ENCODE measurements at regions not wholly inside any gene's neighbourhood (a gene's known extent, or its start where the extent isn't known, plus 50 kb on each side); places are given as distances from the start of the nearest gene placed in this dataset.
"Not testable (repeated sequence)": the region's sequence is repeated elsewhere in the genome, so short reads cannot be mapped to it uniquely, and the experiment has no call there.

DNA sequence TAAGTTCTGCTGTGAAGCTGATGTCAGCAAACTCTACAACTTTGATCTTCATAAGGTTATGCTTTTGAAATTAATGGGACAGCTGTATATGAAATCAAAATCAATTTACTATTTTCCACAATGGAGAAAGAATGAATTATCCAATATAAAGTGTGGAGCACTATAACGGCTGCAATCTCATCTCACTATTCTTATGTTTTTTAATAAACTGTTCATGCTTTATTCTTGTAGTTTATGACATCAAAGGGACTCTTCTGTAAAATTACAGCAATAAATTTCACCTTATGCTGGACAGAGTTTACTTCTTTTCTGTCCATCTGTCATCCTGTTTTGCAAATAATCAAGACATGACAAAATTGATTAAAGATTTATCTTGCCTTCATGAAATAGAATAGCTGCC is 192.5 kb downstream of the TECRL start:
- no peak for DNase-seq

DNA sequence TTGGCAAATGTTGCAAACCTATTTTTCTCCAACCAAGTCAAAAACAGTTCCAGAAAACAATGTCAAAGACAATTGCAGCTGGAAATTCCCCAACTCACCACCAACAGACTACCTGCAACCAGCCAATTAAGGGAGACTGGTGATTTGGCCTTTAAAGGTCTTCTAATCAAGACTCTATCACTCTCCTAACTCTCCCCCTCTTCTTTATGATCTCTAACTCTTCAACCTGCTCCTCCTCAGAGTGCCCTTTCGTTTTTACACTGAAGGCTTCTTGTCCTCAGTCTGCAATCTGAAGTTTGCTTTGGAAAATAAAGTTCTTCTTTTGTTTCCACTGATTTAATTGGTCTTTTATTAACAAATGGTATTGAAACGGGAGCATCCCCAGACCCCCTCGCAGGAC is 203.9 kb downstream of the TECRL start:
- no peak for DNase-seq

DNA sequence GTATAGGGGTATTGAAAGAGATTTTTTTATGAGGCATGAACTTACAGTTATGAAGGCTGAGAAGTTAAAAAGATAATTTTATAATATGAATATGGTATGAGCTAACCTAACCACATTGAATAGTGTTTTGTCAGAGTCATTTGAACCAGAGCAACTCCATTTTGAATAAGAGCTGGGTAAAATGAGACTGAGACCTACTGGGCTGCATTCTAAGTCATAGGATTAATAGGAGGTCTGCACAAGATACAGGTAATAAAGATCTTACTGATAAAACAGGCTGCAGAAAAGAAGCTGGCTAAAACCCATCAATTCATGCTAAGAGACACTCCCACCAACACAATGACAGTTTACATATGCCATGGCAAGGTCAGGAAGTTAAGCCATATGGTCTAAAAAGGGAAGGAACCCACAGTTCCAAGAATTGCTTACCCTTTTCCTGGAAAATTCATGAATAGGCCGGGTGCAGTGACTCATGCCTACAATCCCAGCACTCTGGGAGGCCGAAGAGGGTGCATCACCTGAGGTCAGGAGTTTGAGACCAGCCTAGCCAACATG is 209.2 kb downstream of the TECRL start:
- DNase-seq, result no peak

DNA sequence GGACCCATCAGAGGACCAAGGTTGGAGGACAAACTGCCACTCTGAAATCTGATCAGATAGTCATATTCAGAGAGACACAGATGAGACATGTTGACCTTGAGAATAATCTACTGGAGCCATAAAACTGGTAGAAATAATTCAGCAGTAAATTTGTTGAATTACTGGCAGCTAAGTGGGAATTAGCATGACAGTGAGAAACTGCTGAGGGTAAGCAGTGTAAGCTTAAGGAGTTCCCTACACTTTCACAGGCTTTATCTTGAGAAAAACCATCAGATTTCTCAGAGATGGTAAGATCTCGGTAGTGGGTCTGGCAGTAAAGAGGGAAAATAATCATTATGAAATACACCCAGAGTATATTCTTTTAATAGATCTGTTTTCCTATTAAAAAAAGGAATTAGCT is 213.7 kb downstream of the TECRL start:
- DNase-seq, result no peak

DNA sequence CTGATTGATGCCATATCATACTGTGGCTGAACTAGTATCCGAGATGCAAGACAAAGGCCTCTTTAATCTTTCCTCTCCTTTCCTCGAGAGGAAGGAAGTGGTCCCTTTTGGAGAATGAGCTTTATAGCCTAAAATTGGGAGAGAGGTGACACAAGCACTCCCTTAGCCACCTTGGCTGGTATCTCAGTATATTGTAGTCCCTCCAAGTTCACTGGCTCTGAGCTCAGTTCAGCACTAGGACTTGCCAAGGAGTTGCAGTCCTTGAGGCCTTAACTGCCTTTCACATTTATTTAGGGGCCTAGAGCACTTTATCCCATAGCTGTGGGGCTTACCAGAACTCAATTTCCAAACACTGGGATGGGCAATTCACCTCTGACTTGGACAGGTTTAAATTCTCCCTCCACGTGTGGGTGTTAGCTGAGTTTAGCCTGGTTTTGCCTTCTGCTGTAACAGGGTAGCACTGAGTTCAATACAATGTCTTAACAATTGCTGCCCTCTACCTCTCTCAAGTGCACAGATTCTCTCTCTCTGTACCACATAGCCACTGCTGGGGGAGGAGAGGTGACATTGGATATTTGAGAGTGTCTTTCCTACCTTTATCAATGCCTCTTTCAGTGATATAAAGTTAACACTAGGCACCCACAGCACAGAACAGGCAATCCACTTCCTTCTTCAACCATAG is 216.4 kb downstream of the TECRL start:
- DNase-seq, result no peak

DNA sequence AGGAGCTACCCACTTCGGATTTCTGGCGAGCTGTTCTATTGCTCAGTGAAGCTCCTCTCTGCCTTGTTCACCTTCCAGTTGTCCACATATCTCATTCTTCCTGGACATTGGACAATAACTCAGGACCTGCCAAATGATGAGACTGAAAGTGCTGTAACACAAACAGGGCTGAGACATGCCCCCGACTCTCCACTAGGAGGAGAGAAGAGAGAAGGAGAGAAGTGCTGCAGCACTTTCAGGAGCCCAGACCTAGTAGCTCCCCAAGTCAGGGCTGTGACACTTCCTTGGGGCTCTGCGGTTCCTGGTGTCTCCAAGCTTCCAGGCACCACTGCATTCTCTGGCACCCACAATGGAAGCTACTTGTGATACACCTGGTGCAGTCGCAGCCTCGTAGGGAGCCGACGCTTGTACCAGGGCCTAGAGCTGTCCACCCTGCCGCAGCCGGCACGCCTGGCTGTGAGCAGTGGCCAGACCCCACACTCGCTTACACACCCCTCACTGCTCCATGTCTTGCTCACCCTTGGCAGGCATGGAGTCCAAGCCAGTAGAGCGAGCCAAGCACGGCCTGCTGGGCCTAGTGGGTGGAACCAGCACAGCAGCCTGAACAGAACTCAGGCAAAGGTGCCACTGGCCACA is 234.9 kb downstream of the TECRL start:
- DNase-seq, result no peak

DNA sequence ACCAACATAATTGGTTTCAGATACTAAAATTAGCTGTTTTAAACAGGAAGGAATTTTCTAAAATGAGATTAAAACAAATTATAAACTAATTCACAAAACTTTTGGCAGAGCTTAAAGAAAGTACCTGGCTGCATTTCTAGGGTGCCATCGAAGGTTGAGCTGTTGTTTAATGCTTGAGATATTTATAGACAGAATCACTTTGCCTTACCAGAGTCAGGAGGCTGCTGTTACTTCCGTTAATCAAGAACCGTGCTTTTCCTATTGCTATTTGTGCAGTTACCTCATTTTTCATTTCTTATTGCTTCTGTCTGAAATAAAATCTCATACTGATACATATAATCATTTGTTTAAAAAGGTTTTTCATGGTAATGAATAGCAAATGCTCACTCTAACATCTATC is 242.9 kb downstream of the TECRL start:
- DNase-seq, result no peak

DNA sequence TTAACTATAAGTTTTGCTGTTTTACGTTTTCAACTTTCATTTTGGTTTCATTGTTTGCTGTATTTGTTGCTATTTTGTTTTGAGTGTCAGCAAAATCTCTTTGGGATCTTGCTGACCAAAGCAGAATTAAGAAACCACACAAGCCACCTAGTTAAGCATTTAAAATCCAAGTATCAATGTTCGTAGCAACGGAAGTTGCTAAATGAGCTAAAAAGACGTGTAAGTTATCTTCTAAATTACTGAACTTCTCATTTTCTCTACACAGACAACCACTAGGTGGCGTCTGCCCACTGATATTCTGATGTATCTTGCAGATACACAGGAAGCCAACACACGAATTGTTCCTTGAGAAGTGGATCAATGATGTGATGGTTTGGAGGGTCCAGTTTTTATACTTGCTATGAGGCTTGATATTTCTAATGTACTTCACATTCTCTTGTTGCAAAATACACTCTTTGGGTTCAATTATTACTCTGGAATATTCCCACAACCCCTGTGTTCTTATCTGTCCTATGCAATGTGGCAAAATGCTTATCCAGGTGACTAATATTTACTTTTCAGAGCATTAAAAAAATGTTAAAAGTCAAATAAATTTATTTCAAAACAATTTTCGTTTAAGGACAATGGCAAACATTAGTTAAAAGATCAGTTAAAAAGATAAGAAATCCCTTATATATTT is 250.5 kb downstream of the TECRL start:
- DNase-seq, result peak; percentile 31

DNA sequence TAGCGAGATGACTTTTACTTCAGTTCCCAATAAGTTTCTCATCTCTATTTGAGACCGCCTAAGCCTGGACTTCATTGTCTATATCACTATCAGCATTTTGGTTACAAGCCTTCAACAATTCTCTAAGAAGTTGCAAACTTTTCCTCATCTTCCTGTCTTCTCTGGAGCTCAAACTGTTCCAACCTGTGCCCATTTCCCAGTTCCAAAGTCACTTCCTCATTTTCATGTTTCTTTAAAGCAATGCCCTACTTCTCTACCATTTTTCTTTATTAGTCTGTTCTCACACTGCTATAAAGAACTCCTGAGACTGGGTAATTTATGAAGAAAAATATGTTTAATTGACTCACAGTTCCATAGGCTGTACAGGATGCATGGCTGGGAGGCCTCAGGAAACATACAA is 251.9 kb downstream of the TECRL start:
- no peak for DNase-seq

DNA sequence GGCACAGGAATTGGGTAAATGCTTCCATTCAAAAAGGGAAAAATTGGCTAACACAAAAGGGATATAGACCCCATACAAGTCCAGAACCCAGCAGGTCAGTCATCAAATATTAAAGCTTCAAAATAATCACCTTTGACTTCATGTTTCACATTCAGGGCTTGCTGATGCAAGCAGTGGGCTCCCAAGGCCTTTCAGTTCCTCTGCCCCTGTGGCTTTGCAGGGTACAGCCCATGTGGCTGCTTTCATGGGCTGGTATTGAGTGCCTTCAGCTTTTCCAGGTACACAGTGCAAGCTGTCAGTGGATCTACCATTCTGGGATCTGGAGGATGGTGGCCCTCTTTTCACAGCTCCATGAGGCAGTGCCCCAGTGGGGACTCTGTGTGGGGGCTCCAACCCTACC is 253.0 kb downstream of the TECRL start:
- no peak for DNase-seq

DNA sequence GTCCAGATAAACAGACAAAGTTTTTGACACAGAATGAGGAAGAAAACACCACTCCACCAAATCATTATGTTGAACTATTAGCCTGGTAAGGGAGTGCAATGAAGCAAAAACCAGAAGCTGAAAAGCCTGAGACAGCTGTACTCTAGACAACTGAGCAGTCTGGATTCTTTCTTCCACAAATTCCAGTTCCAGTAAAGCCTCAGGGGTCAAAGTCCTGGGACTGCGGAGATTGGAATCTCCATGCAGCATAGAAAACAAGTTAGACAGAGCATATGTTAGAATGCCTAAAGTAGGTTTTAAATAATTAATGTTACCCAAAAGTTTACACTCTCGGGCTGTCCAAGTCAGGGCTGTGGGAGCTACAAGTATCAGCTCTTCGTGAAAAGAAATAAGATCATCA is 263.2 kb downstream of the TECRL start:
- no peak for DNase-seq

DNA sequence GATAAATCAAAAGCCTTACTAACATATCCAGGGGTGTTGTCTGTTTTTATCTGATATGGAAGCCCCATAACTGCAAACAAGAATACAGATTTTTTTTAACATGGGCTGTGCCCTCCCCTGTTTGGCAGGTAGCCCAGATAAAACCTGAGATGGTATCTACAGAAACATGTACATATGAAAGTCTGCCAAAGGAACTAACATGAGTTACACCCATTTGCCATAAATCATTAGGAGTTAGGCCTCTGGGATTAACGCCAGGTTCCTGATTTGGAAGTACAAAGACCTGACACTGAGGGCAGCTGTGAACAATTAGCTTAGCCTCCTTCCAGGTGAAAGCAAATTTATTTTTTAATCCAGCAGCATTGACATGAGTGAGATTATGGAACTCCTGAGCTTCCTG is 264.3 kb downstream of the TECRL start:
- peak; percentile 76 for DNase-seq

DNA sequence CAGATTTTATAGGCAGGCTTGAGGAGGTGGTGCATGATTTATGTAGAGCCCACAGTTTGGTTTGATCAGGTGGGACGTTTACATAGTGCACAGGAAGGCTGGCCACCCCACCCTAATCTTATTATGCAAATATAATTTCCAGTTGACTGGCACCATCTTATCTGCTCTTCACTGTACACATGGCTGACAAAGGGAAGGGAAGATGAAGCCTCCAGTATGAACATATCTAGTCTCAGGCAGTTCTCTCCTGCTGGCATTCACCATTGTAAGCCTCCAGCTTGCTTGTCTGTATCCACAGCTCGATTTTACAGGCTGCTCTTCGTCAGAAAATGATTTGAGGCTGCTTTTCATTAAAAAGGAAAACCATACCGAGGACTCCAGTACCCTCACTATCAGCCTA is 278.3 kb downstream of the TECRL start:
- no peak for DNase-seq

DNA sequence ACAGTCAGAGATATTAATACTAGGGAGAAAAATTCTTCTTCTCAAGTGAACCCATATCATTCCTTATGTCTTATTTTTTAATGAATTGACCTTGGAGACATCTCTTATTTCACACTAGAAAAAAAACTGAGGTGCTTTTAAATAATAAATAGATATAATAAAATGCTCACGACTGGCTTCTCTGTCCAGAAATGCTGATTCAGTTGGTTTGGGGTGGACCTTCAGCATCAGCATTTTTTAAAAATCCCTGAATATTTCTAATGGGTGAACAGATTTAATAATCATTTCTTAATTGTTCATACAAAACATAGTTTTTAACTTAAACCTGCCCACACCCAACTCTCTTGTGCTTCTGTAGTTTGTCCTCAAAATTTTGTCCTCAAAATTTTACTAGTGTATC is 283.9 kb downstream of the TECRL start:
- DNase-seq, result no peak

DNA sequence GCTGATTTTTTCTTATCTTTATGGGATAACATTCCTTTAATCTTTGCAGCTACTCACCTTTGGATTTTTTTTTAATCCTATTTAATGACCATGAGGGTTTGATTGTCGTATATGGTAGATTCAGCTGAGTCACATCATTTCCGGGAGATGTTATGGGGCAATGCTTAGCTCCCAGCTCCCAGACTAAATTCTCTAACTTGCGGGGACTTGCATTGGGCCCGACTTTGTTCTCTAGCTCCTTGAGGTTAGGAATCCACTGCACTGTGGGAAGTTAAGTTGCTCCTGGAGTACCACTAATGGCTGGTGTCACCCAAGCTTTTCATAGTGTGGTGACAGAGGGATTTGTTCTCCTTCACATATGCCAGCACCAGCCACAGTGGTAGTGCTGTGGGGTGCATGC is 287.4 kb downstream of the TECRL start:
- DNase-seq, result no peak

DNA sequence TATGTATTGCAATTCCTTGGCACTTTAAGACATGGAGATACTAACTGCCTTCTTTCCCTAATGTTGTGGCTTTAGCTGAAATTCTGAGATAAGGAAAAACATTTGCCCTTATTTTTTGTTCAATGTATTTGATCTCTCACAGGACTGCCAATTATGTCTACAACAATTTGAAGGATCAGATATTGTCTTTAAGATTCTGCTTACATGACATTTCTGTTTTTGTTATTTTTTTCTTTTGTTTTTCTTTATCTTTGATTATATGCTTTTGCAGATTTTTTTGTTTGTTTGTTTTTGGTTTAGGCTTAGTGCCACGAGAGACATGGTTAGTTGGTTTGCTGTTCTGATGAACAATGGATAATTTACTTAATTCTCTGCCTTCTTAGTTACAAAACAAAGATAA is 303.3 kb downstream of the TECRL start:
- no peak for DNase-seq

DNA sequence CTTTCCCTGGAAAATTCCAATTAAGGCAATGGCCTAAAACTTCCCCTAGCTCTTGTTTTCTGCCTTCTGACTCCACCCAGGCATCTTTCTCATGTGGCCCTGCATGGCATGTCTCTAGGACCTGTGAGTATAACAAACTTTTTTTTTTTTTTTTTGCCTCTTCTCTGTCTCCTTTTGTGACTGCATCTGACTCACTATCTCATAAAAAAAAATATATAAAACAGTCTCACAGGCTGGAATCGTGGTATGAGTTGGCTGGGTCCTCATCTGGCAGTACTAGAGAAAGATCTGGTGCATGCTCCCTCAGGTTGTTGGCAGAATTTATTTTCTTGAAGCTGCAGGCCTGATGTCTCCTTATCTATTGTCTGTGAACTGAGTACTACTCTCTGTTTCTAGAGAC is 313.9 kb downstream of the TECRL start:
- no peak for DNase-seq

DNA sequence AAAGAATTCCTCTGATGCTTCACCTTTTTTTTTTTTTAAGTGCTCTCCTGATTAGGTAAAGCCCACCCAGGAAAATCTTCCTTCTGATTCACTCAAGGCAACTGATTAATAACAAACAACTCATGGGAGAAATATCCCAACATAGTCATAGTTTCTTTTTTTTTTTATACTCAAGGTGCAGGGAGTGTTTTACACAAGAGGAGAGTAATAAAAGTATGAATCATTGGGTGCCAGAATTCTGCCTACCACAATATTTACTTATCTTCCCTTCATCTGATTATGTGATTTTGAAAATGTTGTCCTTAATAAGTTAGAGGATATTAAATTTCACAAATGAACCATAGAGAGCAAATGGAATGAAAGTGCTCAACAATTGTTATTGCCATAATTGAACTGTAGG is 329.9 kb downstream of the TECRL start:
- DNase-seq, result no peak

DNA sequence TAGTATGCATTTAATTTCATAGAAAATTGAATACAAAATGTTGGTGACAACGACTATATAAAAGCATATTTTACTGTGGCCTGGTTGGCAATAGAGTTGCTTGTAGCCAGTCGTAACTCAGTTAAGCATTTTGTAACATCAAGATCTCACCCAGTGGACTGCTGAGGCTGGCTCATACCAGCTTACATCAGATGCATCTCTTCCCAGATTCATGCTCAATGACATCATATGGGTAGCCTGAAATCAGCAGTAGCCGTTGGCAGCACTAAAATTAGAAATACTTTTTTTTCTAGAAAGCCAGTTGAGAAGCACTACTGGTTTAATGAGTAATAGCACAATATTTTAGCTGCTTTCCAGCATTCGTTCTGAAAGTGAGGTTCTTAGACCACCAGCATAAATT is 341.2 kb downstream of the TECRL start:
- no peak for DNase-seq

DNA sequence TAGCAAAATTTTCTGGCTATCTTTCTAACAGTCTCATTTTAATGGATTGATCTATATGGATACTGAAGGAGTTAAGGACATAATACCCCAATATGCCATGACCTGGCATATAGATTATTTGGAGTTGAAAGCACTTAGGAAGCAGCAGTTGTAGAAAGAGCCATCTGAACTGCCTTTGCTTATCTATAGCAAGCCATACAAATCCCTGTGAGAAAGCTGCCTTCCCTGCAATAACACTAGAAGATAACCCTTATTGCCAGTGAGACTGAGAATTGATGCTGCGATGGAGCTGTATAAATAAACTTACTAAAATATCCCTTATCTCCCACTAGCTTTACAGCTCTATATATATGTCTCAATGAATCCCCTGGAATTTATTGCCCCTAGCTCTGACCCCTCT is 346.3 kb downstream of the TECRL start:
- DNase-seq, result no peak

DNA sequence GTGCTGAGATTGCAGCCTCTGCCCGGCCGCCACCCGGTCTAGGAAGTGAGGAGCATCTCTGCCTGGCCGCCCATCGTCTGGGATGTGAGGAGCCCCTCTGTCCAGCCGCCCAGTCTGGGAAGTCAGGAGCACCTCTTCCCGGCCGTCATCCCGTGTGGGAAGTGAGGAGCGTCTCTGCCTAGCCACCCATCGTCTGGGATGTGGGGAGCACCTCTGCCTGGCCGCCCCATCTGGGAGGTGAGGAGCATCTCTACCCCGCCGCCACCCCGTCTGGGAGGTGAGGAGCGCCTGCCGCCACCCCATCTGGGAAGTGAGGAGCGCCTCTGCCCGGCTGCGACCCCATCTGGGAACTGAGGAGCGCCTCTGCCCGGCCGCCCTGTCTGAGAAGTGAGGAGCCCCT is 372.2 kb downstream of the TECRL start:
- DNase-seq, result not testable (repeated sequence)

DNA sequence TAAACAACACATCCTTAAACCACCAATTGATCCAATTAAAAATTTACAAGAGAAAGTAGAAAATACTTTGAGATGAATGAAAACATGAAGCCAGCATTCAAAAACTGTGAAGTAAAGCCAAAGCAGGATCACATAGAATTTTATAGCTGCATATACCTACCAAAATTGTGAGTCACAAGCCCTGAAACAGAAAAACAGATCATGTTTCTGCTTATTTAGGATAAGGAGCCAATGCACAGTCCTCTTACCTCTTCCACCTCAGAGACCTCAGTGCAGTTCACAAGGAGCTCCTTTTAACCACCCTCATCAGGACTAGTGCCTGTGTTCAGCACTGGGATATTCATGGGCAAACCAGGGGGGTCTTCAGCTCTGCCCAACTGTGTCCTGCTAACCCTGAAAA is 386.7 kb downstream of the TECRL start:
- DNase-seq, result no peak

DNA sequence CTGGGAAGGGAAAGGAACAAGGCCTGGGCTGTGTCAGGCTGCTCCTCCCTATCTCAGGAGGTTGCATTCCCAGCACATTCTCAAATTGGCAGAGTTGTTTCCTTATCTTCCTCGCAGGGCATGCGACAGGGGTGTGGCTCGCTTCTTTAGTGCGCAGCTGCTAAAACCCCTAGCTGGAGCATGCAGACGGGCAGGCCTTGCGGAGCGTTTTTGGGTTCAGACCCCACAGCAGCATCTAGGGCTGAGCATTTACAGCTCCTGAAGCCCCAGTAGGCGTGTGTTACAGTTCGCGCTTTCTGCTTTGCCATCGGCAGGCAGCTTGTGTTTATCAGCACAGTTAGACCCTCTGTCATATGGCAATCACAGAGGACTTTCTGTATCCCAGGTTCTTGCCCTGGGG is 392.4 kb downstream of the TECRL start:
- no peak for DNase-seq

DNA sequence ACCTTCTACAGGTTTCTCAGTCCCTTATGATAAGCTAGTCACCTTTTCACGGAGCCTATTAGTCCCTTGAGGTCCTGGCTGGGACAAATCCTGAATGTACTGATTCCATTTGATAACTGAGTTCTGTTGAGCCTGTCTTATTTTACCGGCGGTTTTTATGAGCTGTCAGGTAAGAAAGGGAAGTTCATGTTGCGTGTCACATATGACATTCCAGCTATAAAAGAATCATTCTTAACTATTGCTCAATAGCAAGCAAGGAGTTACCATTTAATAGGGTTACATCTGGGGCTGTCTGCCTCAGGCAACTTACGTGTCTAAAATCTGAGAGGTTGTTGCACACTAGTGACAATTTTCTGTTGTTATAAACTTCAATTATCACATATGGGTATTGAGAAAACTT is 394.6 kb downstream of the TECRL start:
- no peak for DNase-seq

All from NCI-H1105 treated with DMSO at 0.1 percent for 48 hours (cell line).